ENCODE measurements at regions not wholly inside any gene's neighbourhood (a gene's known extent, or its start where the extent isn't known, plus 50 kb on each side); places are given as distances from the start of the nearest gene placed in this dataset.

DNA sequence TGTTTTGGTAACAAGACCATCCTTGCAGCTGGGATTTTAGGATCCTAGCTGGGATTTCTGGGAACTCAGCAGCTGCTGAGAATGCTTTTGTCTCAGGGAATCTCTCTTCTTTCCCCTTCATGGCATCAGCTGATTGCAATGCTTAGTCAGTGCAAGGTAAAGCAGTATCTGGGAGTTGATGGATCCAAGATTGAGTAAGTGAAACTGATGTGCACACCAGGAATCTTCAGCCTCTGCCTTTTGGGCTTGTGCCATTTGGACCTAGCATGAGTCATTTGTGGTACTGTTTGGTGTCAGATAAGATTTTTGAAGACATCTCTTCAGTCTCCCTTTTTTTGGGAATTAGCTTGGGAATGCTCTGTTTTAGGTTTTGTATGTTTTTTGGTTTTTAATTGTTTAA is 363.3 kb upstream of the TFPI start:
- TF ChIP-seq, protein P1, sequence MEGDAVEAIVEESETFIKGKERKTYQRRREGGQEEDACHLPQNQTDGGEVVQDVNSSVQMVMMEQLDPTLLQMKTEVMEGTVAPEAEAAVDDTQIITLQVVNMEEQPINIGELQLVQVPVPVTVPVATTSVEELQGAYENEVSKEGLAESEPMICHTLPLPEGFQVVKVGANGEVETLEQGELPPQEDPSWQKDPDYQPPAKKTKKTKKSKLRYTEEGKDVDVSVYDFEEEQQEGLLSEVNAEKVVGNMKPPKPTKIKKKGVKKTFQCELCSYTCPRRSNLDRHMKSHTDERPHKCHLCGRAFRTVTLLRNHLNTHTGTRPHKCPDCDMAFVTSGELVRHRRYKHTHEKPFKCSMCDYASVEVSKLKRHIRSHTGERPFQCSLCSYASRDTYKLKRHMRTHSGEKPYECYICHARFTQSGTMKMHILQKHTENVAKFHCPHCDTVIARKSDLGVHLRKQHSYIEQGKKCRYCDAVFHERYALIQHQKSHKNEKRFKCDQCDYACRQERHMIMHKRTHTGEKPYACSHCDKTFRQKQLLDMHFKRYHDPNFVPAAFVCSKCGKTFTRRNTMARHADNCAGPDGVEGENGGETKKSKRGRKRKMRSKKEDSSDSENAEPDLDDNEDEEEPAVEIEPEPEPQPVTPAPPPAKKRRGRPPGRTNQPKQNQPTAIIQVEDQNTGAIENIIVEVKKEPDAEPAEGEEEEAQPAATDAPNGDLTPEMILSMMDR (IDR thresholded peaks at IDR 0.05), result no peak
- no peak for TF ChIP-seq POLR2A (IDR thresholded peaks at IDR 0.05)

All from testis (tissue), 2 donors.